ENCODE measurements at regions not wholly inside any gene's neighbourhood (a gene's known extent, or its start where the extent isn't known, plus 50 kb on each side); places are given as distances from the start of the nearest gene placed in this dataset.
A peak's percentile ranks its signal among the peaks of the same experiment; 100 is the strongest.

GRCh38 chr6:144361016-144361415, 75.9 kb downstream of the UTRN start (continued):
- no peak for TF ChIP-seq REST (IDR thresholded peaks at IDR 0.05)
- no peak for TF ChIP-seq YY1 (IDR thresholded peaks at IDR 0.05)
- TF ChIP-seq ZBTB33 (IDR thresholded peaks at IDR 0.05): no peak
- no peak for TF ChIP-seq HNF4G (IDR thresholded peaks at IDR 0.05)
- TF ChIP-seq NR2F2 (IDR thresholded peaks at IDR 0.05): no peak
- no peak for TF ChIP-seq JUND (IDR thresholded peaks at IDR 0.05)
- no peak for TF ChIP-seq HNF4A (conservative IDR thresholded peaks at IDR 0.05)
- no peak for TF ChIP-seq MAX (IDR thresholded peaks at IDR 0.05)

- peak overlapping the region in 1 of 2 donors; percentile 14 for H3K27ac ChIP-seq (ENCODE audit: low read depth in 1 of 2, low read length in 2 of 2)
- DNase-seq (ENCODE audit: low spot score): no peak
- 57% methylated on average over 5 of the region's 5 CpGs for WGBS
Observed at GRCh38 chr6:144362042-144363018, 77.2 kb downstream of the UTRN start.

More at GRCh38 chr6:144362042-144363018, 77.2 kb downstream of the UTRN start:
- Histone ChIP-seq H3K9me3 (ENCODE audit: control insufficient read depth in 4 of 4, low read length in 3 of 4) (no peaks in the 10 kb centered on the region), H3K9ac (ENCODE audit: low read depth in 1 of 2, low read length in 2 of 2) (no peak overlapping the region), H3K4me1 (ENCODE audit: control insufficient read depth in 4 of 4, insufficient read depth in 4 of 4, low read length in 3 of 4) (peaks cover 0 to 9% (median 3%) of the 10 kb centered on the region in 4 donors), H3K27me3 (ENCODE audit: control insufficient read depth in 4 of 4, insufficient read depth in 4 of 4, low read length in 3 of 4) (no peaks in the 10 kb centered on the region), H3K36me3 (ENCODE audit: control insufficient read depth in 4 of 4, insufficient read depth in 3 of 4, low read depth in 1 of 4, low read length in 3 of 4) (no peaks in the 10 kb centered on the region), H3K4me3 (ENCODE audit: low read depth in 1 of 3, low read length in 3 of 3) (no peak overlapping the region)
- TF ChIP-seq REST (IDR thresholded peaks at IDR 0.05) (no peak), MAX (IDR thresholded peaks at IDR 0.05) (no peak), HNF4A (conservative IDR thresholded peaks at IDR 0.05) (no peak), EGR1 (IDR thresholded peaks at IDR 0.05; ENCODE audit: low read depth in 2 of 2) (no peak), HNF4G (IDR thresholded peaks at IDR 0.05) (no peak), CTCF (IDR thresholded peaks at IDR 0.05; ENCODE audit: low read depth, low read length, missing input control) (no peak), ATF3 (IDR thresholded peaks at IDR 0.05) (no peak), NR2F2 (IDR thresholded peaks at IDR 0.05) (peak; percentile 84), YY1 (IDR thresholded peaks at IDR 0.05) (no peak), RAD21 (IDR thresholded peaks at IDR 0.05) (peak; percentile 10 to 31), ZBTB33 (IDR thresholded peaks at IDR 0.05) (no peak), SP1 (IDR thresholded peaks at IDR 0.05) (peak; percentile 45), JUND (IDR thresholded peaks at IDR 0.05) (peak; percentile 17 to 47), RXRA (IDR thresholded peaks at IDR 0.05) (peak; percentile 80 to 87)

Measured in liver (tissue), 8 donors.